ENCODE measurements at regions not wholly inside any gene's neighbourhood (a gene's known extent, or its start where the extent isn't known, plus 50 kb on each side); places are given as distances from the start of the nearest gene placed in this dataset.

DNA sequence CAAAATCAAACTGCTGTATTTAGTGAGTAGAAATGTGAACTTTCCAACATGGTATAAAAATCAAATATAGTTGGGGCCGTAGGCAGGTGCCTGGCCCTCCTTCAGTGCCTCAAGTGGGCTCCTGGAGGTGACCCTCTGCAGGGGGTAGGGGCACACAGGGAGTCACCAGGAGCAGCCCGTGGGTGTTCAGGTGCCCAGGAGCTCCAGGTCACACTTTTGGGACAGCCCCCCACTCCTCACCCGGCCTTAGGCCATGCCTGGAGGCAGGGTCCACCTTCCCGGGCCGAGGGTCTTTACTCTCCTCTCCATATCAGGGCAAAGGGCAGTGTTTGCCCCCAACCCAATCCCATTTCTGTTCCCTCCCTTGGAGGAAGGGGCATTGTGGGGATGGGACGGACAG lies 108.0 kb upstream of the MTAP start:
- TF ChIP-seq, protein P1, sequence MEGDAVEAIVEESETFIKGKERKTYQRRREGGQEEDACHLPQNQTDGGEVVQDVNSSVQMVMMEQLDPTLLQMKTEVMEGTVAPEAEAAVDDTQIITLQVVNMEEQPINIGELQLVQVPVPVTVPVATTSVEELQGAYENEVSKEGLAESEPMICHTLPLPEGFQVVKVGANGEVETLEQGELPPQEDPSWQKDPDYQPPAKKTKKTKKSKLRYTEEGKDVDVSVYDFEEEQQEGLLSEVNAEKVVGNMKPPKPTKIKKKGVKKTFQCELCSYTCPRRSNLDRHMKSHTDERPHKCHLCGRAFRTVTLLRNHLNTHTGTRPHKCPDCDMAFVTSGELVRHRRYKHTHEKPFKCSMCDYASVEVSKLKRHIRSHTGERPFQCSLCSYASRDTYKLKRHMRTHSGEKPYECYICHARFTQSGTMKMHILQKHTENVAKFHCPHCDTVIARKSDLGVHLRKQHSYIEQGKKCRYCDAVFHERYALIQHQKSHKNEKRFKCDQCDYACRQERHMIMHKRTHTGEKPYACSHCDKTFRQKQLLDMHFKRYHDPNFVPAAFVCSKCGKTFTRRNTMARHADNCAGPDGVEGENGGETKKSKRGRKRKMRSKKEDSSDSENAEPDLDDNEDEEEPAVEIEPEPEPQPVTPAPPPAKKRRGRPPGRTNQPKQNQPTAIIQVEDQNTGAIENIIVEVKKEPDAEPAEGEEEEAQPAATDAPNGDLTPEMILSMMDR (conservative IDR thresholded peaks at IDR 0.05; ENCODE audit: low read depth, low read length), result no peak
- TF ChIP-seq EZH2 (IDR thresholded peaks at IDR 0.05; ENCODE audit: low read length, unreplicated experiment) (no peak), EZH2phosphoT487 (IDR thresholded peaks at IDR 0.05; ENCODE audit: borderline replicate concordance, low read length) (no peak)

Measured in PC-3 (cell line).